Renal cortical epithelial cell (primary cell): ENCODE measurements at regions not wholly inside any gene's neighbourhood (a gene's known extent, or its start where the extent isn't known, plus 50 kb on each side); places are given as distances from the start of the nearest gene placed in this dataset.

Source experiments
- DNase-seq: peaks from one replicate; pipeline ENCODE4 v3.0.0-alpha.2; 2011; ENCODE audit warnings: low read depth

GRCh38 chr2:106572541-106573450 is 85.6 kb downstream of the CD8B2 start:
- no peak for DNase-seq

- no peak for DNase-seq
Measured at GRCh38 chr2:106573773-106574172, 86.6 kb downstream of the CD8B2 start.

GRCh38 chr2:106575955-106576354 is 88.8 kb downstream of the CD8B2 start:
- DNase-seq: peak; percentile 83

GRCh38 chr2:106577255-106577651 is 90.1 kb downstream of the CD8B2 start:
- no peak for DNase-seq

- DNase-seq: no peak
Measured at GRCh38 chr2:106579750-106580197, 92.6 kb downstream of the CD8B2 start.

GRCh38 chr2:106580241-106580640 is 93.1 kb downstream of the CD8B2 start:
- DNase-seq: no peak

- DNase-seq: no peak
Measured at GRCh38 chr2:106581328-106581727, 94.2 kb downstream of the CD8B2 start.

- DNase-seq: no peak
Measured at GRCh38 chr2:106581755-106582147, 94.6 kb downstream of the CD8B2 start.

GRCh38 chr2:106582148-106583143 is 95.3 kb downstream of the CD8B2 start:
- peak; percentile 66 for DNase-seq

- no peak for DNase-seq
Measured at GRCh38 chr2:106584304-106584954, 97.3 kb downstream of the CD8B2 start.

GRCh38 chr2:106596844-106597243 is 109.7 kb downstream of the CD8B2 start:
- DNase-seq: no peak

GRCh38 chr2:106599540-106599939 is 112.4 kb downstream of the CD8B2 start:
- no peak for DNase-seq

GRCh38 chr2:106602042-106602441 is 114.9 kb downstream of the CD8B2 start:
- DNase-seq: no peak

- DNase-seq: no peak
Measured at GRCh38 chr2:106606652-106607051, 119.5 kb downstream of the CD8B2 start.

GRCh38 chr2:106607371-106607770 is 120.2 kb downstream of the CD8B2 start:
- no peak for DNase-seq

GRCh38 chr2:106609780-106610179 is 122.6 kb downstream of the CD8B2 start:
- no peak for DNase-seq

GRCh38 chr2:106614511-106615291 is 127.5 kb downstream of the CD8B2 start:
- DNase-seq: peak; percentile 4

- no peak for DNase-seq
Measured at GRCh38 chr2:106618614-106619013, 131.4 kb downstream of the CD8B2 start.

GRCh38 chr2:106623456-106623855 is 136.3 kb downstream of the CD8B2 start:
- no peak for DNase-seq

- DNase-seq: no peak
Measured at GRCh38 chr2:106624787-106625380, 137.7 kb downstream of the CD8B2 start.

GRCh38 chr2:106628377-106628776 is 141.2 kb downstream of the CD8B2 start:
- DNase-seq: no peak
